HL-60 (cell line): ENCODE measurements at regions not wholly inside any gene's neighbourhood (a gene's known extent, or its start where the extent isn't known, plus 50 kb on each side); places are given as distances from the start of the nearest gene placed in this dataset.

ENCODE experiments used
- DNase-seq, 2 experiments: peaks; one replicate each; pipeline ENCODE4 v3.0.0-alpha.2; 2010 to 2020; ENCODE audit warnings: low read depth in 1 of 2, low spot score in 1 of 2
- H3K27ac ChIP-seq: fragments of 250-450 bp; sonication (Bioruptor Pico); replicated peaks from 2 replicates; pipeline ENCODE4 v1.5.1; 2020; ENCODE audit warnings: mild to moderate bottlenecking, moderate library complexity
- H3K27me3 ChIP-seq: fragments of 250-450 bp; sonication (Bioruptor Pico); 2 replicates; pipeline ENCODE4 v1.5.1; 2021; ENCODE audit warnings: mild to moderate bottlenecking, moderate library complexity; ENCODE audit not compliant: insufficient read depth, poor library complexity, severe bottlenecking
- H3K4me3 ChIP-seq: replicated peaks from 2 replicates; pipeline ENCODE4 v1.5.1; 2011; ENCODE audit warnings: mild to moderate bottlenecking, control low read depth, low read length; ENCODE audit not compliant: insufficient read depth
- CTCF ChIP-seq: IDR thresholded peaks from one replicate; pipeline ENCODE4 v1.5.1; 2011; ENCODE audit warnings: low read length, control low read depth, inconsistent platforms; ENCODE audit not compliant: insufficient read depth
- GABPA ChIP-seq: IDR thresholded peaks from 2 replicates; pipeline ENCODE4 v1.6.1; 2012; ENCODE audit warnings: low read depth
- POLR2AphosphoS5 ChIP-seq: IDR thresholded peaks from 2 replicates; pipeline ENCODE4 v1.6.1; 2012; ENCODE audit warnings: low read depth
- REST ChIP-seq: IDR thresholded peaks from 2 replicates; pipeline ENCODE4 v1.6.1; 2012; ENCODE audit warnings: low read depth; ENCODE audit not compliant: insufficient replicate concordance
- SPI1 ChIP-seq: IDR thresholded peaks from 2 replicates; pipeline ENCODE4 v1.6.1; 2012; ENCODE audit warnings: low read depth, mild to moderate bottlenecking, borderline replicate concordance

GRCh38 chr18:39561126-39561525 is 1995.5 kb upstream of the CELF4 start:
- H3K27me3 ChIP-seq: no peaks in the 10 kb centered on the region
- no peak overlapping the region for H3K27ac ChIP-seq
- H3K4me3 ChIP-seq: no peak overlapping the region
- DNase-seq: no peak
- TF ChIP-seq SPI1 (no peak), GABPA (no peak), CTCF (no peak)

- no peak overlapping the region for H3K4me3 ChIP-seq
- H3K27ac ChIP-seq: no peak overlapping the region
- TF ChIP-seq CTCF (no peak), POLR2AphosphoS5 (no peak), SPI1 (no peak), GABPA (no peak), REST (no peak)
- no peak for DNase-seq
- no peaks in the 10 kb centered on the region for H3K27me3 ChIP-seq
These were observed 1993.1 kb upstream of the CELF4 start for GRCh38 chr18:39558658-39559057.

- no peak for TF ChIP-seq SPI1
- TF ChIP-seq REST: no peak
- TF ChIP-seq POLR2AphosphoS5: no peak
- H3K4me3 ChIP-seq: no peak overlapping the region
- H3K27me3 ChIP-seq: no peaks in the 10 kb centered on the region
- no peak overlapping the region for H3K27ac ChIP-seq
- DNase-seq: no peak
These were observed 1989.9 kb upstream of the CELF4 start for GRCh38 chr18:39555496-39555895.

GRCh38 chr18:39550701-39551100 is 1985.1 kb upstream of the CELF4 start:
- Histone ChIP-seq H3K27ac (no peak overlapping the region), H3K27me3 (no peaks in the 10 kb centered on the region), H3K4me3 (no peak overlapping the region)
- TF ChIP-seq POLR2AphosphoS5 (no peak), REST (no peak), SPI1 (no peak), CTCF (no peak), GABPA (no peak)
- DNase-seq: no peak
